ENCODE measurements at regions not wholly inside any gene's neighbourhood (a gene's known extent, or its start where the extent isn't known, plus 50 kb on each side); places are given as distances from the start of the nearest gene placed in this dataset.

- no peaks in the 10 kb centered on the region for H3K27me3 ChIP-seq (replicated peaks)
- in situ Hi-C loops (cut with HindIII; ENCODE audit: low pct_ligation_motif_present, low sequenced_read_pairs), result no loop called here
- H3K4me3 ChIP-seq (ENCODE audit: low read depth, low read length), result no peak overlapping the region
- H3K27ac ChIP-seq, result no peak overlapping the region
- no peak for TF ChIP-seq CTCF (IDR thresholded peaks at IDR 0.05; ENCODE audit: low read depth, low read length, missing control alignments)
- H3K36me3 ChIP-seq (replicated peaks), result no peaks in the 10 kb centered on the region
- DNase-seq, result peak; percentile 13
Measured at GRCh38 chr4:116400480-116400879, 684.9 kb downstream of the TRAM1L1 start.

- in situ Hi-C loops (cut with HindIII; ENCODE audit: low pct_ligation_motif_present, low sequenced_read_pairs), result no loop called here
- TF ChIP-seq CTCF (IDR thresholded peaks at IDR 0.05; ENCODE audit: low read depth, low read length, missing control alignments), result no peak
- no peak for DNase-seq
- Histone ChIP-seq H3K4me3 (ENCODE audit: low read depth, low read length) (no peak overlapping the region), H3K27ac (no peak overlapping the region), H3K27me3 (replicated peaks) (no peaks in the 10 kb centered on the region), H3K36me3 (replicated peaks) (no peaks in the 10 kb centered on the region)
Measured at GRCh38 chr4:116397714-116398113, 687.7 kb downstream of the TRAM1L1 start.

- Histone ChIP-seq H3K36me3 (replicated peaks) (no peaks in the 10 kb centered on the region), H3K27me3 (replicated peaks) (no peaks in the 10 kb centered on the region), H3K27ac (no peak overlapping the region), H3K4me3 (ENCODE audit: low read depth, low read length) (no peak overlapping the region)
- no peak for TF ChIP-seq CTCF (IDR thresholded peaks at IDR 0.05; ENCODE audit: low read depth, low read length, missing control alignments)
- in situ Hi-C loops (cut with HindIII; ENCODE audit: low pct_ligation_motif_present, low sequenced_read_pairs), result no loop called here
- DNase-seq, result no peak
Measured at GRCh38 chr4:116397291-116397690, 688.1 kb downstream of the TRAM1L1 start.

GRCh38 chr4:116395408-116395807 lies 690.0 kb downstream of the TRAM1L1 start:
- Histone ChIP-seq H3K4me3 (ENCODE audit: low read depth, low read length) (no peak overlapping the region), H3K36me3 (replicated peaks) (no peaks in the 10 kb centered on the region), H3K27me3 (replicated peaks) (no peaks in the 10 kb centered on the region), H3K27ac (no peak overlapping the region)
- in situ Hi-C loops (cut with HindIII; ENCODE audit: low pct_ligation_motif_present, low sequenced_read_pairs), result no loop called here
- no peak for DNase-seq
- no peak for TF ChIP-seq CTCF (IDR thresholded peaks at IDR 0.05; ENCODE audit: low read depth, low read length, missing control alignments)

GRCh38 chr4:116391020-116391419 lies 694.4 kb downstream of the TRAM1L1 start:
- TF ChIP-seq CTCF (IDR thresholded peaks at IDR 0.05; ENCODE audit: low read depth, low read length, missing control alignments), result no peak
- Histone ChIP-seq H3K27me3 (replicated peaks) (no peaks in the 10 kb centered on the region), H3K36me3 (replicated peaks) (no peaks in the 10 kb centered on the region), H3K4me3 (ENCODE audit: low read depth, low read length) (no peak overlapping the region), H3K27ac (no peak overlapping the region)
- no peak for DNase-seq
- in situ Hi-C loops (cut with HindIII; ENCODE audit: low pct_ligation_motif_present, low sequenced_read_pairs), result no loop called here

- Histone ChIP-seq H3K36me3 (replicated peaks) (no peaks in the 10 kb centered on the region), H3K4me3 (ENCODE audit: low read depth, low read length) (no peak overlapping the region), H3K27ac (no peak overlapping the region), H3K27me3 (replicated peaks) (no peaks in the 10 kb centered on the region)
- no peak for TF ChIP-seq CTCF (IDR thresholded peaks at IDR 0.05; ENCODE audit: low read depth, low read length, missing control alignments)
- DNase-seq, result no peak
- in situ Hi-C loops (cut with HindIII; ENCODE audit: low pct_ligation_motif_present, low sequenced_read_pairs), result no loop called here
Measured at GRCh38 chr4:116389139-116389538, 696.2 kb downstream of the TRAM1L1 start.

Measured in brain microvascular endothelial cell (primary cell).